OCI-LY7 (cell line): ENCODE measurements at regions not wholly inside any gene's neighbourhood (a gene's known extent, or its start where the extent isn't known, plus 50 kb on each side); places are given as distances from the start of the nearest gene placed in this dataset.

Experiments used
- BruUV-seq: library from RNA; stranded (reverse); fragments of 400-500 nt; replicated peaks from 2 replicates; lab custom pipeline; 2021; lab: Mats Ljungman, UMichigan
- CTCF ChIA-PET: fragments of 300-600 bp; sonication (Branson Sonifier 250); formaldehyde crosslinking; loops from one replicate; lab custom pipeline; 2022; ENCODE audit warnings: antibody characterized with exemption; ENCODE audit not compliant: unreplicated experiment; lab: Charles Lee
- POLR2A ChIA-PET: fragments of 300-600 bp; sonication (Branson Sonifier 250); formaldehyde crosslinking; loops from one replicate; lab custom pipeline; 2022; ENCODE audit warnings: antibody characterized with exemption; lab: Charles Lee
- DNase-seq: peaks from one replicate; pipeline ENCODE4 v3.0.0-alpha.2; 2015; ENCODE audit warnings: low spot score
- H2AFZ ChIP-seq: fragments of 200-600 bp; sonication (generic), shearing (Covaris generic); 2 replicates; pipeline ENCODE4 v1.6.1; 2014; ENCODE audit warnings: mild to moderate bottlenecking, antibody characterized with exemption, low read length, moderate library complexity
- H3K27ac ChIP-seq: fragments of 200-600 bp; sonication (generic); 2 replicates; pipeline ENCODE4 v1.5.1; 2014; ENCODE audit warnings: mixed run types, low read depth, mild to moderate bottlenecking, moderate library complexity, low read length, inconsistent platforms; ENCODE audit not compliant: poor library complexity, severe bottlenecking
- H3K36me3 ChIP-seq: fragments of 200-600 bp; sonication (generic); 2 replicates; pipeline ENCODE4 v1.6.1; 2014; ENCODE audit warnings: mild to moderate bottlenecking, antibody characterized with exemption, low read length, moderate library complexity, mixed read lengths; ENCODE audit not compliant: insufficient read depth
- H3K4me1 ChIP-seq: fragments of 200-600 bp; sonication (generic); 2 replicates; pipeline ENCODE4 v1.5.1; 2014; ENCODE audit warnings: mild to moderate bottlenecking, low read length; ENCODE audit not compliant: insufficient read depth, poor library complexity, severe bottlenecking
- H3K4me2 ChIP-seq: fragments of 200-600 bp; sonication (generic); 2 replicates; pipeline ENCODE4 v1.6.1; 2014; ENCODE audit warnings: mild to moderate bottlenecking, low read length
- H3K4me3 ChIP-seq: fragments of 200-600 bp; sonication (generic); 2 replicates; pipeline ENCODE4 v1.5.1; 2014; ENCODE audit warnings: mild to moderate bottlenecking, low read depth, low read length; ENCODE audit not compliant: poor library complexity, severe bottlenecking
- H3K79me2 ChIP-seq: fragments of 200-600 bp; sonication (generic); 2 replicates; pipeline ENCODE4 v1.6.1; 2016; ENCODE audit warnings: low read depth, mild to moderate bottlenecking, low read length, moderate library complexity, mixed read lengths; ENCODE audit not compliant: insufficient read depth
- H3K9me2 ChIP-seq: fragments of 200-600 bp; sonication (generic); 2 replicates; pipeline ENCODE4 v1.6.1; 2016; ENCODE audit warnings: mild to moderate bottlenecking, low read length, mixed read lengths; ENCODE audit not compliant: insufficient read depth
- H3K9me3 ChIP-seq: fragments of 200-600 bp; sonication (generic); 2 replicates; pipeline ENCODE4 v1.6.1; 2014; ENCODE audit warnings: mild to moderate bottlenecking, mixed run types, low read length, mixed read lengths
- H4K20me1 ChIP-seq: fragments of 200-600 bp; sonication (generic); 2 replicates; pipeline ENCODE4 v1.6.1; 2014; ENCODE audit warnings: mild to moderate bottlenecking, antibody characterized with exemption, low read length, moderate library complexity, mixed read lengths; ENCODE audit not compliant: insufficient read depth
- CTCF ChIP-seq: fragments of 200-600 bp; sonication (generic); conservative IDR thresholded peaks from 2 replicates; pipeline ENCODE4 v1.5.1; 2014; ENCODE audit warnings: mild to moderate bottlenecking, antibody characterized with exemption, low read length, moderate library complexity, mixed read lengths
- EZH2phosphoT487 ChIP-seq: fragments of 200-600 bp; sonication (generic); IDR thresholded peaks from 2 replicates; pipeline ENCODE4 v1.6.1; 2018; ENCODE audit warnings: low read depth, borderline replicate concordance, mild to moderate bottlenecking, mixed run types, antibody characterized with exemption, low read length, moderate library complexity, mixed read lengths
- intact Hi-C: fragments of 100-400 bp; cut with micrococcal nuclease; formaldehyde crosslinking; loops from one replicate; pipeline ENCODE4 v1.10.0; 2022; ENCODE audit not compliant: unreplicated experiment

GRCh38 chr5:97915106-97915505, 732.1 kb upstream of the RIOK2 start:
- Histone ChIP-seq H3K9me2 (no peaks in the 10 kb centered on the region), H4K20me1 (no peaks in the 10 kb centered on the region), H3K9me3 (no peaks in the 10 kb centered on the region), H3K79me2 (no peaks in the 10 kb centered on the region), H3K27ac (no peak overlapping the region), H3K4me2 (no peak overlapping the region), H2AFZ (no peak overlapping the region), H3K4me1 (no peaks in the 10 kb centered on the region), H3K36me3 (no peaks in the 10 kb centered on the region), H3K4me3 (no peak overlapping the region)
- no TSS peak for BruUV-seq
- ChIA-PET CTCF (no interaction called here), POLR2A (no interaction called here)
- no peak for TF ChIP-seq EZH2phosphoT487
- intact Hi-C loops = no loop called here
- no peak for DNase-seq

- H3K27ac ChIP-seq = no peak overlapping the region
- H2AFZ ChIP-seq = no peak overlapping the region
- intact Hi-C loops = no loop called here
- H4K20me1 ChIP-seq = no peaks in the 10 kb centered on the region
- H3K9me2 ChIP-seq = no peaks in the 10 kb centered on the region
- no peak overlapping the region for H3K4me2 ChIP-seq
- ChIA-PET POLR2A (no interaction called here), CTCF (no interaction called here)
- H3K36me3 ChIP-seq = no peaks in the 10 kb centered on the region
- DNase-seq = no peak
- no peak overlapping the region for H3K4me3 ChIP-seq
- BruUV-seq = no TSS peak
- TF ChIP-seq CTCF = no peak
- no peak for TF ChIP-seq EZH2phosphoT487
- H3K9me3 ChIP-seq = no peaks in the 10 kb centered on the region
- no peaks in the 10 kb centered on the region for H3K79me2 ChIP-seq
- no peaks in the 10 kb centered on the region for H3K4me1 ChIP-seq
Measured at GRCh38 chr5:97918057-97918456, 735.0 kb upstream of the RIOK2 start.

- ChIA-PET CTCF (no interaction called here), POLR2A (interaction anchor here (0.7 kb wide), 1 partner anchor 1995 kb away, joined by 3 read pairs; no protein-coding TSS in a partner anchor)
- H3K27ac ChIP-seq = no peak overlapping the region
- H3K79me2 ChIP-seq = no peaks in the 10 kb centered on the region
- DNase-seq = no peak
- H3K4me1 ChIP-seq = no peaks in the 10 kb centered on the region
- H3K9me2 ChIP-seq = no peaks in the 10 kb centered on the region
- BruUV-seq = no TSS peak
- H3K4me3 ChIP-seq = no peak overlapping the region
- H3K9me3 ChIP-seq = no peaks in the 10 kb centered on the region
- no peak overlapping the region for H3K4me2 ChIP-seq
- intact Hi-C loops = no loop called here
- H4K20me1 ChIP-seq = no peaks in the 10 kb centered on the region
- TF ChIP-seq CTCF = no peak
- TF ChIP-seq EZH2phosphoT487 = no peak
- no peak overlapping the region for H2AFZ ChIP-seq
- H3K36me3 ChIP-seq = no peaks in the 10 kb centered on the region
Measured at GRCh38 chr5:97918620-97919019, 735.6 kb upstream of the RIOK2 start.
